Gastroesophageal sphincter (tissue), 3 donors: ENCODE measurements at regions not wholly inside any gene's neighbourhood (a gene's known extent, or its start where the extent isn't known, plus 50 kb on each side); places are given as distances from the start of the nearest gene placed in this dataset.

Experiments used
- EP300 ChIP-seq: sonication (generic); formaldehyde crosslinking; IDR thresholded peaks from one replicate; pipeline ENCODE4 v1.6.1; 2017; ENCODE audit warnings: antibody characterized with exemption, mild to moderate bottlenecking
- TF ChIP-seq, protein P1 (sequence below), 4 experiments: fragments of 200-600 bp in 2 of 4; fragments of 450-650 bp in 2 of 4; sonication (generic) in 1 of 4; IDR thresholded peaks; one replicate each; pipeline ENCODE4 v1.5.1; 2017 to 2019; ENCODE audit warnings: antibody characterized with exemption in 4 of 4, mild to moderate bottlenecking in 2 of 4, moderate library complexity in 2 of 4

DNA sequence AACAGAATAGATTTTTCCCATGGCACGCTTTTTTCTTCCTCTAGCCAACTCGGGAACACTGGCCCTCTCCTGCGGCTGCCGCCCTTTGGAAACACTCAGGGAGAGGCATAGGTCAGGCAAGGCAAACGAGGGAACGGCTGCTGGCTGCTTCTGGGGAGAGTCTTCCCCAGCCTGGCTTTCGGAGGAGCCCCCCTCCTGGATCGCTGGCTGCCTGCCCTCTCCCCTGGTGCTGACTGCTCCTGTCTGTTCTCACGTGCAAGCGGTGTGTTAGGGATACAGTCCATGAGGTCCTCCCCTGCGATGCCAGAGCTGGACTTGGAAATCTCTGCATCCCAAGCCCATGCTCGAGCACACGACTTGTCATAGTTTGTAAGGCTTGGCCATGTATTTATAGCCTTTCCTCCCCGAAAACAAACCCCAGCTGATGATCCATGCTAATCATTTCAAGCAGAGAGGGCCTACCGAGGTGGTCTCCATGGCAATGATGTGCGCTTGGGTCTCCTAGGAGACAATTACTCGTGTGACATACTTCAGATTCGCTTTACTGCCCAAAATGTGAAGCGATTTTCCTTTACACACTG lies 315.6 kb upstream of the ATP10A start:
- no peak for TF ChIP-seq EP300
- TF ChIP-seq, protein P1, sequence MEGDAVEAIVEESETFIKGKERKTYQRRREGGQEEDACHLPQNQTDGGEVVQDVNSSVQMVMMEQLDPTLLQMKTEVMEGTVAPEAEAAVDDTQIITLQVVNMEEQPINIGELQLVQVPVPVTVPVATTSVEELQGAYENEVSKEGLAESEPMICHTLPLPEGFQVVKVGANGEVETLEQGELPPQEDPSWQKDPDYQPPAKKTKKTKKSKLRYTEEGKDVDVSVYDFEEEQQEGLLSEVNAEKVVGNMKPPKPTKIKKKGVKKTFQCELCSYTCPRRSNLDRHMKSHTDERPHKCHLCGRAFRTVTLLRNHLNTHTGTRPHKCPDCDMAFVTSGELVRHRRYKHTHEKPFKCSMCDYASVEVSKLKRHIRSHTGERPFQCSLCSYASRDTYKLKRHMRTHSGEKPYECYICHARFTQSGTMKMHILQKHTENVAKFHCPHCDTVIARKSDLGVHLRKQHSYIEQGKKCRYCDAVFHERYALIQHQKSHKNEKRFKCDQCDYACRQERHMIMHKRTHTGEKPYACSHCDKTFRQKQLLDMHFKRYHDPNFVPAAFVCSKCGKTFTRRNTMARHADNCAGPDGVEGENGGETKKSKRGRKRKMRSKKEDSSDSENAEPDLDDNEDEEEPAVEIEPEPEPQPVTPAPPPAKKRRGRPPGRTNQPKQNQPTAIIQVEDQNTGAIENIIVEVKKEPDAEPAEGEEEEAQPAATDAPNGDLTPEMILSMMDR (IDR thresholded peaks at IDR 0.05), result no peak
